22Rv1 (cell line): ENCODE measurements at regions not wholly inside any gene's neighbourhood (a gene's known extent, or its start where the extent isn't known, plus 50 kb on each side); places are given as distances from the start of the nearest gene placed in this dataset.

Experiments used
- H3K27ac ChIP-seq: fragments of 450-650 bp; 2 replicates; pipeline ENCODE4 v1.5.1; 2017
- ZFX ChIP-seq: fragments of 450-650 bp; IDR thresholded peaks from 2 replicates; pipeline ENCODE4 v1.6.1; 2017; ENCODE audit warnings: antibody characterized with exemption, borderline replicate concordance
- TF ChIP-seq, protein P1 (sequence below): fragments of 450-650 bp; IDR thresholded peaks from 2 replicates; pipeline ENCODE4 v1.5.1; 2017; ENCODE audit warnings: mild to moderate bottlenecking

DNA sequence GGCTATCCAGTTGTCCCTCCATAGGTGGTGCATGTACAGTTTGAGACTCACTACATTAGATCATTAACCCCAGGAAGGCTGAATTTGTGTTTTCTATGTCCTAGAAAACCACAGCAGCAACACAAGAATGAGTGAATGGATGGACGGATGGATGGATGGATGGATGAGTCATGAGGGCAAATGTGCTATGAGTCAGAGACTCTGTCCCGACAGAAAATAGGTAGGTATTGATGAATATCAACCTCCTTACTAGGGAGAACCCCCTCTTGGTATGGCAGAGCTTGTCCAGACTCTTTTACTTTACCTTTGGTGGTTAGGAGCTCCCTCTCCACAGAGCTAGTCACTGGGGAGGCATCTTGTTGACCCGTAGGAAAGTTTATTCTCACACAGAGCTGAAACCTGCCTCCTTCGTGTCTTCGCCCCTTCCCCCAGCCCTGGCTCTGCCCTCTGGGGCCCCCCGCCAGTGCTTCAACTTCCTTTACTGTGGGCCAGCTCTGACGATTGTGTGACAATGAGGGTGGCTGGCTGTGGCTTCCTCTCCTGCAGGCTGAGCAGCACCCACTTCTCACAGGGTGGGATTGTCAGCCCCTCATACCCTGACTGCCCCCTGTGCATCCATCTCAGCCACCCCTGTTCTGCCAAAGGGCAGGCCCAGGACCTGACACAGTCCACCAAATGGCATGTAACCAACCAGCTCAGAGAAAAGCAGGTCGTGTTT is 145.2 kb downstream of the FOXD2 start:
- H3K27ac ChIP-seq = no peak overlapping the region
- TF ChIP-seq, protein P1, sequence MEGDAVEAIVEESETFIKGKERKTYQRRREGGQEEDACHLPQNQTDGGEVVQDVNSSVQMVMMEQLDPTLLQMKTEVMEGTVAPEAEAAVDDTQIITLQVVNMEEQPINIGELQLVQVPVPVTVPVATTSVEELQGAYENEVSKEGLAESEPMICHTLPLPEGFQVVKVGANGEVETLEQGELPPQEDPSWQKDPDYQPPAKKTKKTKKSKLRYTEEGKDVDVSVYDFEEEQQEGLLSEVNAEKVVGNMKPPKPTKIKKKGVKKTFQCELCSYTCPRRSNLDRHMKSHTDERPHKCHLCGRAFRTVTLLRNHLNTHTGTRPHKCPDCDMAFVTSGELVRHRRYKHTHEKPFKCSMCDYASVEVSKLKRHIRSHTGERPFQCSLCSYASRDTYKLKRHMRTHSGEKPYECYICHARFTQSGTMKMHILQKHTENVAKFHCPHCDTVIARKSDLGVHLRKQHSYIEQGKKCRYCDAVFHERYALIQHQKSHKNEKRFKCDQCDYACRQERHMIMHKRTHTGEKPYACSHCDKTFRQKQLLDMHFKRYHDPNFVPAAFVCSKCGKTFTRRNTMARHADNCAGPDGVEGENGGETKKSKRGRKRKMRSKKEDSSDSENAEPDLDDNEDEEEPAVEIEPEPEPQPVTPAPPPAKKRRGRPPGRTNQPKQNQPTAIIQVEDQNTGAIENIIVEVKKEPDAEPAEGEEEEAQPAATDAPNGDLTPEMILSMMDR = no peak
- TF ChIP-seq ZFX = no peak

DNA sequence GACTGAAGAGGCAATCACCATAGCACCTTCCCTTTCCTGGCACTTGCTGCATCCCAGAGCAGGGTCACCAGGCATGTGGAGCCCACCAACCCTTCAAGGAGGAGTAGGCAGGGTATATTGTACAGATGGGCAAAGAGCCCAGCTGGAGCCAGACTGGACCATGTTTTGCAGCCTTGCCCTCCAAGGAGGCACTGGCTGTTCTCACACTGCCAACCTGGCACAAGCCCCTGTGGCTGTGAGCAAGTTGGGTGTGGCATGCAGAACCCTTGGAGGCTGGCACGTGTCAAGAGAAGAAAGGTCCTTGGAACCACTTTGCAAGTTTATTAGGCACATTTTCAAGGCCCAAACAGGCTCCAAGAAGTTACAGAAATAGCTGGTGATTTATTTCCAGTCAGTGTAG is 146.4 kb downstream of the FOXD2 start:
- no peak for TF ChIP-seq ZFX
- TF ChIP-seq, protein P1 = no peak
- no peak overlapping the region for H3K27ac ChIP-seq

DNA sequence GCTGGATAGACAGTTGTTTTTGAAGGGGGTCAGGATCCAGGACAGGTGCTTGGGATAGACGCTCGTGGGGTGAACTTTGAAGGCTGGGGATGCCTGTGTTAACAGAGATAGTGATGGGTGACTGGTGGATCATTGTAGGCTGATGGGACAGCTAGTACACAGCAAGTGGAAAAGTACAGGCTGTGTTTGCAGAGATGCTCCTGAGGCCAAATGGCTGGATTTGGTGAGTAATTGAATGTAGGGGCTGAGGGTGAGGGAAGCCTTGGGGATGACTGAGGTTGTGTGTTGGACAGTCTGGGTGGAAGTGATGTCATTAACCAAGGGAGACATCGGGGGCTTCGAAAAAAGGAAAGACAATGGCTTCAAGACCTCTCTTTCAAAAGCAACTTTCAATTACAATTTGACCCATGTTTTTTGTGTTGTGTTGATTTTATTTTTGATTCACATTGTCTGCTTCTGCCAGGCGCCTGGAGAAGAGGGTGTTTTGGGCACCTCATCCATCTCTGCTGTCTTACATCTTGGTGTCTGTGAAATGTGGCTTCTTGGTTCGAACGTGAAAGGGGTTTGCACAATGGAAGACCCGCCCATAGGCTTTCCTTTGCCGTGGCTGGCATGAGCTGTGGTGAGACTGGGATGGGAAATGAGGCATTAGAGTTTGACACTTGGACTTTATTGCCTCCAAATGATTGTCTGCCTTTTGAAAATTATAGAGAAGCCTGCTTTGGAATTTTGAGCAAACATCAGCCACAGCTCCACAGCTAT is 147.5 kb downstream of the FOXD2 start:
- no peak overlapping the region for H3K27ac ChIP-seq
- TF ChIP-seq, protein P1 = no peak
- TF ChIP-seq ZFX = no peak

DNA sequence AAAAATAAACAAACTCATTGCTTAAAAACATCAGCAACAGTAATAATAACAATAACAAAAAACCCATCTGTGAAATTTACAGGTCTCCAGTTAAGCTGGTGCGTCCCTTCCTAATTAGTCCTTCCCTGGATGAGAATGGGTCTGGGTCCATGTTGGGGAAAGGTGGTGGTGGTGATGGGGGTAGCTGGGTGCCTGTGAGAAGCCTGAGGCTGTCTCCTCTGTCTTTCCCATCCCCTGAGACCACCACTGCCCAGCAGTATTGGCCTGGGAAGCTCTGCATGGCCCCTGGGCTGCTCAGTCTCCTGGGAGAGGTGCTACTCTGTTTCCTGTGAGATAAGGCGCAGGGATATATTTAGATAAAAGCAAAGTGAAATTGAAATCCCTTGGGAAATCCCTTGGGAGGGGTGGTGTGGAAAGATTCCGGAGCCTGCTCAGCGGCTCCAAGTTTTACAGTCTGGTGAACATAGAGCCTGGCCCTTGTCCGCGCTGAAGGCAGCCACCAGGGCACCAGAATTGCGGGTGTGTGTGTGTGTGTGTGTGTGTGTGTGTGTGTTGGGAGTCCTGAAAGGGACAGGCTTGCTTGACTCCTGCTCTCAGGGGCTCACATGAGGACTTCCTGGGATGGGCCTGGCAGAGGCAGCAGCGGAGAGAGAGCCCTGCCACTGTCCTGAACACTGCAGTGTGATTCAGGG is 150.2 kb downstream of the FOXD2 start:
- TF ChIP-seq ZFX = no peak
- TF ChIP-seq, protein P1 = no peak
- H3K27ac ChIP-seq = no peak overlapping the region

DNA sequence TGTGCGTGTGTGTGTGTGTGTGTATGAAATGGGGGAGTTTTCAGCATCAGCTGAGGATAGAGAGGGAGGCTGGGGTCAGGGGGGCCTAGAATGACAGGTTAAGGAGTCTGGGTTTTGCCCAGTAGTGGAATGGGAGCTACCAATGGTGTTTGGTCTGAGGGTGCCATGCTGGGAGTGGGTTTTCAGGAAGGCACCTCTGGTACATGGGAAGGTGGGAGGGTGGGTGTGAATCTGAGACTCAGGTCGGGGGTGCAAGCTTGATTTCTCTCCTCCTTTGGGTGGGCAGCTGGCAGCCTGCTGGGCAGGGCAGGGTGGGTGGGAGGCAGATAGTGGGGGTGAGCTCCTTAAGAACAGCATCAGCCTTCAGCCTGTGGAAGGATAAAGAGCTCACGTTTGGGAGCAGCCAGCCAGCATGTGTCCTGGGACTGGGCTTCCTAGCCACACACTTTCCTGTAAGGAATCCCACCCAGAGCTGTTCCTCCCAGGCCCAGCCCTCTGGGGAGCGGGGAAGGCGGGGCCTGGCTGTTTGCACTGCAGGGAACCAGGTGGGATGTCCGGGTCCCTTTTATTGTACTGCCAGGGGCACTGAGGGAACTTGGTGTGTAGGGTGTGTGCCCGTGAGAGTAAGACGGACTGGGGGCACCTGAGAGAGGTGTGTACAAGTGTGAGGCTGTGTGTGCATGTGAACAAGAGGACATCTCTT is 152.8 kb downstream of the FOXD2 start:
- TF ChIP-seq, protein P1 = no peak
- no peak for TF ChIP-seq ZFX
- no peak overlapping the region for H3K27ac ChIP-seq

DNA sequence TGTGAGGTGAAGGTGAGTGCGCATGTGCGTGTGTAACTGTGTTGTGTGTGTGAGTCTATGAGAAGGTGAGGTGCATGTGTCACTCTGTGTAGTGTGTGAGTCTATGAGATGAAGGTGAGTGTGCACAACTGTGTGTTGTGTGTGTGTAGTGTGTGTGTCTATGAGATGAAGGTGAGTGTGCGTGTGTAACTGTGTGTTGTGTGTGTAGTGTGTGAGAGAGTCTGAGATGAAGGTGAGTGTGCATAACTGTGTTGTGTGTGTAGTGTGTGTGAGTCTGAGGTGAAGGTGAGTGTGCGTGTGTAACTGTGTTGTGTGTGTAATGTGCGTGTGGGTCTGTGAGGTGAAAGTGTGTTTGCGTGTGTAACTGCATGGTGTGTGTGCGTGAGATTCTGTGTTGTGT is 154.0 kb downstream of the FOXD2 start:
- H3K27ac ChIP-seq = no peak overlapping the region
- TF ChIP-seq, protein P1 = no peak
- no peak for TF ChIP-seq ZFX
